Esophagus muscularis mucosa (tissue), 4 donors: ENCODE measurements at regions not wholly inside any gene's neighbourhood (a gene's known extent, or its start where the extent isn't known, plus 50 kb on each side); places are given as distances from the start of the nearest gene placed in this dataset.

Source experiments
- DNase-seq: peaks from one replicate; pipeline ENCODE4 v3.0.0-alpha.2; 2017; ENCODE audit errors: extremely low spot score
- H3K27ac ChIP-seq, 4 donors: fragments of 200-600 bp; sonication (generic); replicated peaks in 1 of 4; 1 replicate in 3 of 4; 2 replicates in 1 of 4; pipeline ENCODE4 v1.5.1; 2016 to 2019; ENCODE audit warnings: mild to moderate bottlenecking in 1 of 4
- H3K27me3 ChIP-seq, 4 donors: fragments of 200-600 bp; sonication (generic); one replicate each; pipeline versions ENCODE4 v1.5.1 to v1.6.0; 2016 to 2019
- H3K36me3 ChIP-seq, 4 donors: fragments of 200-600 bp; sonication (generic); one replicate each; pipeline ENCODE4 v1.5.1; 2016 to 2019
- H3K4me1 ChIP-seq, 4 donors: fragments of 200-600 bp; sonication (generic); one replicate each; pipeline ENCODE4 v1.5.1; 2016 to 2019
- H3K4me3 ChIP-seq, 4 donors: fragments of 200-600 bp; sonication (generic); 1 replicate in 2 of 4; 2 replicates in 2 of 4; pipeline ENCODE4 v1.5.1; 2016 to 2019; ENCODE audit warnings: mild to moderate bottlenecking in 4 of 4, moderate library complexity in 1 of 4
- H3K9me3 ChIP-seq, 4 donors: fragments of 200-600 bp; sonication (generic); 1 replicate in 3 of 4; 2 replicates in 1 of 4; pipeline ENCODE4 v1.5.1; 2016 to 2019
- EP300 ChIP-seq: sonication (generic); formaldehyde crosslinking; IDR thresholded peaks from one replicate; pipeline ENCODE4 v1.6.1; 2017; ENCODE audit warnings: antibody characterized with exemption
- POLR2A ChIP-seq: fragments of 450-650 bp; IDR thresholded peaks from one replicate; pipeline ENCODE4 v1.6.1; 2017; ENCODE audit warnings: antibody characterized with exemption, moderate library complexity, mild to moderate bottlenecking, low read depth
- POLR2AphosphoS5 ChIP-seq, 2 donors: sonication (generic); formaldehyde crosslinking; IDR thresholded peaks; one replicate each; pipeline ENCODE4 v1.6.1; 2017; ENCODE audit warnings: antibody characterized with exemption in 2 of 2
- WGBS: methylation state at CpG from one replicate; pipeline ENCODE4 v1.1.5; 2018; 5-methylcytosine and 5-hydroxymethylcytosine counted together
- intact Hi-C: fragments of 100-400 bp; cut with DNase I; formaldehyde crosslinking; loops from one replicate; pipeline ENCODE4 v1.15.1; 2023
- TF ChIP-seq, protein P1 (sequence below), 3 experiments: fragments of 200-600 bp in 2 of 3; fragments of 450-650 bp in 1 of 3; sonication (generic) in 2 of 3; IDR thresholded peaks; one replicate each; pipeline ENCODE4 v1.5.1; 2017 to 2019; ENCODE audit warnings: antibody characterized with exemption in 3 of 3, mild to moderate bottlenecking in 2 of 3, moderate library complexity in 1 of 3

DNA sequence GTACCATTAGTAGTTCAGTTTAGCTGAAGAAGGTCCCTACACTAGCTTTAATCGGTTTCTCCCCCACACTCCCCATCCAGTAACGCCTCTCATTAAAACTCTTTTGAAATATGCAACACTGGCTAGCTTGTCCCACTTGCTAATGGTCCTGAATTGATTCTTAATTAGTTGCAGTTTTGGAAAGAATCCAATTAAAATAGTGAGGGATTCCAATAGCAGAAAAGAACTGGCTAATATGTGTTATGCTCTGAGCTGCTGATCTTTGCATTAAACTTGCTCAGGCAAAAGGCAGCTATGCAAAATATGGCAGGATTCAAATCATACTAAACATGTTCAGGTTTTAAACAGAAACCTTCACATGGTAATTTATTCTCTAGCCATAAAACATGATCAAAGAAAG lies 252.5 kb upstream of the HNRNPA3 start:
- no peaks in the 10 kb centered on the region for H3K9me3 ChIP-seq
- H3K4me3 ChIP-seq = no peak overlapping the region
- TF ChIP-seq EP300 (no peak), POLR2AphosphoS5 (IDR thresholded peaks at IDR 0.05) (no peak), POLR2A (no peak)
- TF ChIP-seq, protein P1, sequence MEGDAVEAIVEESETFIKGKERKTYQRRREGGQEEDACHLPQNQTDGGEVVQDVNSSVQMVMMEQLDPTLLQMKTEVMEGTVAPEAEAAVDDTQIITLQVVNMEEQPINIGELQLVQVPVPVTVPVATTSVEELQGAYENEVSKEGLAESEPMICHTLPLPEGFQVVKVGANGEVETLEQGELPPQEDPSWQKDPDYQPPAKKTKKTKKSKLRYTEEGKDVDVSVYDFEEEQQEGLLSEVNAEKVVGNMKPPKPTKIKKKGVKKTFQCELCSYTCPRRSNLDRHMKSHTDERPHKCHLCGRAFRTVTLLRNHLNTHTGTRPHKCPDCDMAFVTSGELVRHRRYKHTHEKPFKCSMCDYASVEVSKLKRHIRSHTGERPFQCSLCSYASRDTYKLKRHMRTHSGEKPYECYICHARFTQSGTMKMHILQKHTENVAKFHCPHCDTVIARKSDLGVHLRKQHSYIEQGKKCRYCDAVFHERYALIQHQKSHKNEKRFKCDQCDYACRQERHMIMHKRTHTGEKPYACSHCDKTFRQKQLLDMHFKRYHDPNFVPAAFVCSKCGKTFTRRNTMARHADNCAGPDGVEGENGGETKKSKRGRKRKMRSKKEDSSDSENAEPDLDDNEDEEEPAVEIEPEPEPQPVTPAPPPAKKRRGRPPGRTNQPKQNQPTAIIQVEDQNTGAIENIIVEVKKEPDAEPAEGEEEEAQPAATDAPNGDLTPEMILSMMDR (IDR thresholded peaks at IDR 0.05) = no peak
- 75% methylated on average over 2 of the region's 2 CpGs for WGBS
- H3K36me3 ChIP-seq = no peaks in the 10 kb centered on the region
- intact Hi-C loops = no loop called here
- no peaks in the 10 kb centered on the region for H3K27me3 ChIP-seq
- H3K27ac ChIP-seq = no peak overlapping the region
- no peak for DNase-seq
- H3K4me1 ChIP-seq = no peaks in the 10 kb centered on the region

DNA sequence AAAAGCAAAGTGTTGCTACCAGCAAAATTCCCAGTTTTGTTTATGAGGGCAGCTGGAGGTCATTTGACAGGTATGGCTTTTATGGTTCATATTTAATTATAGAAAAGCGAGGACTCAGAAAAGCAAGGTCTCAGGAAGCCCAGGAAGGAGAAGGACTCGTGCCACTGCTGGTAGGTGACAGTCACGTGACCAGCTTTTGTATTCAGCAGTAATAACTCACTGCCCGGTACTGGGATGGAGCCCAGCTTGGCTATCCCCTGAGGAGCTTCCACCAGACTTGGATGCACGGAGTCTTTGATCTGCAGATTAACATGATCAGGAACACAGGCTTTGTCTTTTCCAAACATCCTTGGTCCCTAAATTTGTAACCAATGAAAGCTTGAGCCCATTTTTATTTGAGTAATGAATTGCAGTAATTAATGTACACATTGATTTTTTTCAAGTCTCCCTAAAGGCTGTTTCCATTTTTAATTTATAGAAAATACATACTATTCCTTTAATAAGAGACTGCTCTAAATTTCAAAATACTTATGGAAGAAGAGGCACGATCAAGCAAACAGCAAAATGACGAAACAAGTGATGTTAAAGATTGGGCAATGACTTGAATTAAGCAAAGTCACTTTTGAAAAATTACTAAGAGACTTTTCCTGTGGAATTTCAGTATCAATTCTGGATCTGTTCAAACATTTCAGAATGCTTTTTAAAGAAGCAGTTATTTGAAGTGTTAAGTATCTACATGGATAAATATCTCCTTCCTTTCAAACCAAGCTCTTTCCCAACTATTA lies 251.7 kb upstream of the HNRNPA3 start:
- DNase-seq = no peak
- TF ChIP-seq POLR2A = no peak
- TF ChIP-seq, protein P1 (IDR thresholded peaks at IDR 0.05) = no peak
- TF ChIP-seq POLR2AphosphoS5 (IDR thresholded peaks at IDR 0.05) = no peak
- no peak for TF ChIP-seq EP300
- no peak overlapping the region for H3K27ac ChIP-seq
- no peaks in the 10 kb centered on the region for H3K36me3 ChIP-seq
- WGBS = 68% methylated on average over 7 of the region's 7 CpGs
- H3K9me3 ChIP-seq = no peaks in the 10 kb centered on the region
- intact Hi-C loops = no loop called here
- H3K4me1 ChIP-seq = no peaks in the 10 kb centered on the region
- no peak overlapping the region for H3K4me3 ChIP-seq
- H3K27me3 ChIP-seq = no peaks in the 10 kb centered on the region

DNA sequence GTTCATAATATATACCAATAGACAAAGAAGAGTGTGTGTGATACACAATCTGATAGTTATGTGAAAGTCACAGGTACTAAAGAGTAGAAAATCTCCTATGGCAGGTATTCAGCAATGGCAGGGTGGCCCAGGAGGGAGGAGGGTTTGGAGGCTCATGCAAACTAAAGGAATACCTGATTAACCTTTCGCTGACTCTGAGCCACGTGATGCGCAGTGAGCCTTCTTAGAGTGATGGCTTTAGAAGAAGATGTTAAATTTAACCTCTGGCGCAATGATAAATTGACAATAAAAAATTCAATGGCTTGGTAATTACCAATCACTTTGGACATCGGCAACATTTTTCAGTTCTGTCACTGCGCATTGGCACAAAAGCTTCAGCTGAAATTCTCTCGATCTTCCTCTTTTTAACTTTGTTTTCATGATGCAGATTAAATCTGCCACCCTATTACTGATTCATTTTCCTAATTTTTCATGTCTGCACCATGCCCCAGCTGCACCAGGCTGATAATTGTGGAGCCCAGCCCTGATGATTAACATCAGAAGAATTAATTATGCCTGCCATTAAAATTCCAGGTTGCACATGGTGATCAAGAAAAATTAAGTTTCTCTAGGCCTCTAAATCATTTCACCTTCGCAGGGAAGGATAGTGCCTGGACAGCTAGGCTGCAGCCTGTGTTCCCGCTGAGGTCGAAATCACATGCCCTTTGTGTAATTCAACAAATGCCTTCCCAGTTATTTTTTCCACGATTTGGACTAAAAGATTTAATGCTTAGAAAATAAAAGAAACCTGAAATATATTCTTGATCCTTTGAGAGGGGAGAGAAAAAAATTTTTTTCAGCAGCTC lies 250.6 kb upstream of the HNRNPA3 start:
- DNase-seq = no peak

DNA sequence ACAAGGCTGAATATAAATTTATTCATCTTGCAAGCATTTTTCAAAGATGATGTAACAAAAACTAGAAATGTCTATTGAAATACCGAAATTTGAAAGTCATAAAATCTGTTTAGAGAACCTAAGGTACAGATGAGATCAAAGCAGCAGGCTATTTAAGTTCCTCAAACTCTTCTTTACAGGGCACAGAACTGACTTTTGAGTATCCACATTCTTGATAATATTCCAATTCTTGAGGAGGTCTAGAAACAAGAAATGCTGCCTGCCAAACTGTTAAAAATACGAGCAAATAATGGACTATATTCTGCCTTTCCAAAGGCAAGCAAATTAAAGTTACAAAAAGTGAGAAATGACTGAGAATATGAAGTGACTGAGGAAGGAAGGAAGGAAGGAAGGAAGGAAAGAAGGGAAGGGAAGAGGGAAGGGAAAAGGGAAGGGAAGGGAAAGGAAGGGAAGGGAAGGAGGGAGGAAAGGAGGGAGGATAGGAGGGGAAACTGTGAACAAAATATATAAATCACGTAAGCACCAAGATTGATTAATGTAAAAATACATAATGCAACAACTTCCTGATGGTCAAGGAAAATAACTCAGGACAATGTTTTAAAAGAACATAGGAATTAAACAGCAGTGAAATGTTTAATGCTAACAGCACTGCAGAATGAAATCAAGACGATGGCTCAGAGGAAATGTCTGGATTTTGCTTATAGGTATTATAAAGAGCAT lies 248.9 kb upstream of the HNRNPA3 start:
- no peaks in the 10 kb centered on the region for H3K36me3 ChIP-seq
- no peaks in the 10 kb centered on the region for H3K4me1 ChIP-seq
- intact Hi-C loops = no loop called here
- no peaks in the 10 kb centered on the region for H3K27me3 ChIP-seq
- no peak overlapping the region for H3K27ac ChIP-seq
- WGBS = 40% methylated on average over 4 of the region's 4 CpGs
- no peak overlapping the region for H3K4me3 ChIP-seq
- no peaks in the 10 kb centered on the region for H3K9me3 ChIP-seq
- no peak for DNase-seq
- no peak for TF ChIP-seq POLR2A
- TF ChIP-seq EP300 = no peak
- TF ChIP-seq, protein P1 (IDR thresholded peaks at IDR 0.05) = no peak
- no peak for TF ChIP-seq POLR2AphosphoS5 (IDR thresholded peaks at IDR 0.05)

More for the DNA sequence above, 250.6 kb upstream of the HNRNPA3 start:
- Histone ChIP-seq H3K9me3 (no peaks in the 10 kb centered on the region), H3K4me1 (no peaks in the 10 kb centered on the region), H3K27ac (no peak overlapping the region), H3K4me3 (no peak overlapping the region), H3K36me3 (no peaks in the 10 kb centered on the region), H3K27me3 (no peaks in the 10 kb centered on the region)
- WGBS = 89% methylated on average over 11 of the region's 11 CpGs
- intact Hi-C loops = no loop called here
- TF ChIP-seq, protein P1 (IDR thresholded peaks at IDR 0.05) = no peak
- TF ChIP-seq EP300 (no peak), POLR2AphosphoS5 (IDR thresholded peaks at IDR 0.05) (no peak), POLR2A (no peak)
